ENCODE measurements at regions not wholly inside any gene's neighbourhood (a gene's known extent, or its start where the extent isn't known, plus 50 kb on each side); places are given as distances from the start of the nearest gene placed in this dataset.

DNA sequence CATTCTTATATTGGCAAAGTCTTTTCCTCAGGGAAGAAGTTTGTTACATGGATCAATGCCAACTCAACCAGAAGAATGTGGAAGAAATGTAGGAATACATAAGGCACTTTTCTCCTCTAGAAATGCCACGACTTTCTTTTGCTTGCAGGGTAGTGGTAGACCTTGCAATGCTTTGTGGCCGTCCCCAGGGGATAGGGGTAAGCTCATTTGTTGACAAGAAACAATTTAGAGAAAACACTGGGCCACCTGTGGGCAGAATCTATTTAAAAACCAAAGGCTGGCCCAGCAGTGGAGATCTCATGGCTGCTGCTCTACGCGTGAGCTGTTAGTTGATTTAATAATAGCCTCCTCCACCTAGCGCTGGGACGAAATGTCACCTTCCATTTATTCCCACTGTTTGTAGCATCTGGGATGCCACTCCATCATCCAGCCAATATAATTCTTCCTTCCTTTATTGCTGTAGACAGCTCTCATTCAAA is 64.6 kb upstream of the PFN2 start:
- no peak for TF ChIP-seq ZFX (IDR thresholded peaks at IDR 0.05)
- TF ChIP-seq, protein P1, sequence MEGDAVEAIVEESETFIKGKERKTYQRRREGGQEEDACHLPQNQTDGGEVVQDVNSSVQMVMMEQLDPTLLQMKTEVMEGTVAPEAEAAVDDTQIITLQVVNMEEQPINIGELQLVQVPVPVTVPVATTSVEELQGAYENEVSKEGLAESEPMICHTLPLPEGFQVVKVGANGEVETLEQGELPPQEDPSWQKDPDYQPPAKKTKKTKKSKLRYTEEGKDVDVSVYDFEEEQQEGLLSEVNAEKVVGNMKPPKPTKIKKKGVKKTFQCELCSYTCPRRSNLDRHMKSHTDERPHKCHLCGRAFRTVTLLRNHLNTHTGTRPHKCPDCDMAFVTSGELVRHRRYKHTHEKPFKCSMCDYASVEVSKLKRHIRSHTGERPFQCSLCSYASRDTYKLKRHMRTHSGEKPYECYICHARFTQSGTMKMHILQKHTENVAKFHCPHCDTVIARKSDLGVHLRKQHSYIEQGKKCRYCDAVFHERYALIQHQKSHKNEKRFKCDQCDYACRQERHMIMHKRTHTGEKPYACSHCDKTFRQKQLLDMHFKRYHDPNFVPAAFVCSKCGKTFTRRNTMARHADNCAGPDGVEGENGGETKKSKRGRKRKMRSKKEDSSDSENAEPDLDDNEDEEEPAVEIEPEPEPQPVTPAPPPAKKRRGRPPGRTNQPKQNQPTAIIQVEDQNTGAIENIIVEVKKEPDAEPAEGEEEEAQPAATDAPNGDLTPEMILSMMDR (conservative IDR thresholded peaks at IDR 0.05) = no peak
- H3K27ac ChIP-seq = no peak overlapping the region

DNA sequence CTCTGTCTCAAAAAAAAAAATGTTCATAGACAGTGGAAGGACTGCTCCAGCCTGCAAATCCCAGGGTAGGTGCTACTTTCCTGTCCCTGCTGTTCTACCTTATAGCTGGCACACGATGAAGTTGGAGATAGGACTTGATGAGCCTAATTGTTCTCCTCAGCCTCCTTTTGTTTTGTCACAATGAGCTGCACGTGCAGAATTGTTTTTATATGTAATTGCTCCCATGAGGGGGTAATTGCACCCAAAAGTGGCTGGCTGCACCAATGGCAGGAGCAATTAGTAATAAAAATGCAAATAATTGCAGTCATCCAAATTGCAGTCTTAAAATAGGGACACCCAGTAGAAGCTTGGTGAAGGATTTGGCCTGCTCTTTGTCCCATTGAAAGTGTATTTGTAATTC is 63.0 kb upstream of the PFN2 start:
- H3K27ac ChIP-seq = no peak overlapping the region
- no peak for TF ChIP-seq ZFX (IDR thresholded peaks at IDR 0.05)
- TF ChIP-seq, protein P1 (conservative IDR thresholded peaks at IDR 0.05) = no peak

- TF ChIP-seq, protein P1 (conservative IDR thresholded peaks at IDR 0.05) = no peak
- no peak for TF ChIP-seq ZFX (IDR thresholded peaks at IDR 0.05)
- H3K27ac ChIP-seq = no peak overlapping the region
Measured at GRCh38 chr3:150030841-150031240, 60.1 kb upstream of the PFN2 start.

- no peak overlapping the region for H3K27ac ChIP-seq
- TF ChIP-seq ZFX (IDR thresholded peaks at IDR 0.05) = no peak
- TF ChIP-seq, protein P1 (conservative IDR thresholded peaks at IDR 0.05) = no peak
Measured at GRCh38 chr3:150023239-150023636, 52.5 kb upstream of the PFN2 start.

GRCh38 chr3:150022381-150023238 is 51.9 kb upstream of the PFN2 start:
- TF ChIP-seq ZFX (IDR thresholded peaks at IDR 0.05) = no peak
- TF ChIP-seq, protein P1 (conservative IDR thresholded peaks at IDR 0.05) = no peak
- no peak overlapping the region for H3K27ac ChIP-seq

DNA sequence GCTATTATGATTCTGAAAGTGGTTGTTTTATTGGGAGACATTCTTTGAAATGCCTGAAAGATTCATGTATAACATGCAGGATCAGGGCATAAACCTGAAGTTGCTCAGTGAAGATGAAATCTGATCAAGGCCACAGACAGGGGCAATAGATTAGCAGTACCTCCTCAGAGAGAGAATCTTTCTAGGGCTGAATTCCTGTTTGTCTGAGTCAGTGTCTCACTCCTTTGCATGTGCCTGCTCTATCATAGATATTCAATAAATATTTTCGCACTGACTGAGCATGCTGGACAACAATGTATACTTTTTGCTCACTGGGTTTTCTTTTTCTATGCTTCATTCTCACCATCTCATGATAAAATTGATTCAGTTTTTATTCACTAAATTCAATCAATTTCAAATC is 49.8 kb upstream of the PFN2 start:
- no peak for TF ChIP-seq ZFX (IDR thresholded peaks at IDR 0.05)
- TF ChIP-seq, protein P1 (conservative IDR thresholded peaks at IDR 0.05) = no peak
- no peak overlapping the region for H3K27ac ChIP-seq

Data from C4-2B (cell line).